GM19035 (cell line): ENCODE measurements at regions not wholly inside any gene's neighbourhood (a gene's known extent, or its start where the extent isn't known, plus 50 kb on each side); places are given as distances from the start of the nearest gene placed in this dataset.

Experiments
- ATAC-seq: cut with Tn5 transposase; IDR thresholded peaks from one replicate; pipeline ENCODE4 v1.9.1; 2021; ENCODE audit not compliant: unreplicated experiment

DNA sequence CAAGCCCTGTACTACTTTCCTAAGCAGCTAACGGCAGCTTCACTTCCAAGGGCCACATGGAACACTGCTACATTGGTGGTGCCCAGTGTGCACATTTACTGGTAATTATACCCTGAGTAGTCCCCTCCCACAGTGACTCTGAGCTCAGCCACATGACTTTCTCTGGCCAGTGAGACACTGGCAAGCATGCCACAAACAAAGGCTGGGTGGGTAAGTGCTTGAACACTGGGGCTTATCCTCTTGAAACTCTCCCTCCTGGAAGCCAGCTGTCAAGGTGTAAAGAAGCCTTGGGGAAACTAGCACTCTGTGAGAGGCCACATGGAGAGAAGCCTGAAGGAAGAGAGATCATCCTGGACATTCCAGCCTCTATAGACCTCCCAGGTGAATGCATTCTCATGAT lies 54.4 kb upstream of the DRD2 start:
- no peak for ATAC-seq

DNA sequence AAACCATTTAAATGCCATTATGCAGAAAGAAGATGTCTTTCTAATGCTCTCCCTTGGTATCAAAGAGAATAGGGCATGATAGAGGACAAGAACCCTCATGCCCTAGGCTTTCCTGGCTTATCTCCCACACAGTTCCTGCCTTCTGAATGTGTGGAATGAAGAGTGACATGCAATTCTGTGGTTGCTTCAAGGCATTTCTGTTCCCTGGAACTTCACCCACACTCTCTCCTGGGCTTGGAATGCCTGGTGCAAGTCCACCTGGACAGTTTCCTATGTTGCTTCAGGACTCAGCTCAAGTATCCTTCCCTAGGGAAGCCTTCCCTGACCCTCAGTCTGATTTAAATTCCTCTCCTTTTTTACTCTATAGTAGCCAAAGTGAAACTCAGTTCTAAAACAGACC lies 53.8 kb upstream of the DRD2 start:
- no peak for ATAC-seq

DNA sequence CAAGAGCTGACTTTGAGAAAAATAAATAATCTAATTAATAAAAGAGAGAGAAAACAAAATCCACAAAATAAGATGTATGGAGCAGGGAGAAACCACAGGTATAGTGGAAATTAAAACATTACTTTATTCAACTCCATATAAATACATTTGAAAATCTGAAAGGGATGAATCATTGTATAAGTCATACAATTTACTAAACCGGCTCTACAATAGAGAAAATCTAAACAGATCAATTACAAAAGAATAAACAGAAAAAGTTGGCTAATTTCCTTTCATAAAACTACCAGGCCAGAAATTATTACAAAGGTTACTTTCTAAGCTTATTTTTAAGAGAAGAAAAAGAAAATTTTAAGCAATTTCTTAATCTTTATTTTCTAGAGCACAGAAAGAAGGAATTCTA lies 51.3 kb upstream of the DRD2 start:
- ATAC-seq: no peak
